ENCODE measurements at regions not wholly inside any gene's neighbourhood (a gene's known extent, or its start where the extent isn't known, plus 50 kb on each side); places are given as distances from the start of the nearest gene placed in this dataset.

DNA sequence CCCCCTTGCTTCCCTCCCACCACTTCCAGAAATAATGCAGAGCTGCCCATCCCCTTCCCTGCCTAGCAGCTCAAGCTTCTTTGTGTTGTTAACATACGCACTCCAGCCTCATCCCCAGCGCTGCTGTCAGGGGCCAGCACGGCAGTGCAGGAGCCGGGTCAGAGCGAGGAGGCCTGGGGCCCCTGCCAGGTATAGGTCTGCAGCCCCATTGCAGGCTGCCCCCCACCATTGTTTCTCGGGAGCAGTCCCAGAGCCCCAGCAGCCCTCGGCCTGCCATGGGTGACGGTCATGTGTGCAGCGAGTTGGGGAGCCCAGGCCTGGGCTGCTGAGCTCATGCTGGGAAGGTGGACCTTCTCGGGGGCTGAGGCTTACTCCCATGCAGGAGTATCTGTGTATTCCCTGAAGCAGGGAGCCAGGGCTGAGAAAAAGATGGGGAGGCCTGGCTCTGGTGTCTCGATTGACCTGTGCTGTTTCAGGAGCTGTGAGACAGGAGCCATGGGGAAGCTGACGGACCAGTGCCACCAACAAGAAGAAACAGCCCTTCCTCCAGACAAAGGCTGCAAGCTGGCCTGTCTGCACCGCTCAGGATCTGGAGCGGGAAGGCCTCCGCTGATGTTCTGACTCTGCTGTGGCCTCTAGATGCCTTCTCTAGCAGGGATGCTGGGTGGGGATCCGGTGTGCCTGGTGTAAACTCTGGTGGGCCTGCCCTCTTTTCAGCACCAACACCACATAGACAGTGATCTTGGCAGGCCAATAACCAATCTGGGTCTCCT is 220.5 kb upstream of the B3GAT1 start:
- no peak for TF ChIP-seq CTCF (IDR thresholded peaks at IDR 0.05)
- no peaks in the 10 kb centered on the region for H3K36me3 ChIP-seq
- H3K4me1 ChIP-seq: no peaks in the 10 kb centered on the region
- H3K27me3 ChIP-seq: peaks cover 0 to 90% (median 18%) of the 10 kb centered on the region in 7 donors
- no peak for DNase-seq
- H3K4me3 ChIP-seq: no peak overlapping the region
- H3K27ac ChIP-seq: no peak overlapping the region
- intact Hi-C loops (cut with DNase I): no loop called here
- WGBS, 2 donors: 71 to 73% methylated on average over 16 of the region's 16 CpGs
- H3K9me3 ChIP-seq: no peaks in the 10 kb centered on the region
- ATAC-seq: no peak

GRCh38 chr11:134630861-134631260 is 218.8 kb upstream of the B3GAT1 start:
- intact Hi-C loops (cut with DNase I): no loop called here
- Histone ChIP-seq H3K27me3 (peaks cover 0 to 90% (median 15%) of the 10 kb centered on the region in 7 donors), H3K27ac (no peak overlapping the region), H3K36me3 (no peaks in the 10 kb centered on the region), H3K4me1 (no peaks in the 10 kb centered on the region), H3K4me3 (no peak overlapping the region), H3K9me3 (no peaks in the 10 kb centered on the region)
- no peak for TF ChIP-seq CTCF (IDR thresholded peaks at IDR 0.05)
- 87 to 89% methylated on average over 13 of the region's 13 CpGs for WGBS, 2 donors
- ATAC-seq: no peak
- no peak for DNase-seq

DNA sequence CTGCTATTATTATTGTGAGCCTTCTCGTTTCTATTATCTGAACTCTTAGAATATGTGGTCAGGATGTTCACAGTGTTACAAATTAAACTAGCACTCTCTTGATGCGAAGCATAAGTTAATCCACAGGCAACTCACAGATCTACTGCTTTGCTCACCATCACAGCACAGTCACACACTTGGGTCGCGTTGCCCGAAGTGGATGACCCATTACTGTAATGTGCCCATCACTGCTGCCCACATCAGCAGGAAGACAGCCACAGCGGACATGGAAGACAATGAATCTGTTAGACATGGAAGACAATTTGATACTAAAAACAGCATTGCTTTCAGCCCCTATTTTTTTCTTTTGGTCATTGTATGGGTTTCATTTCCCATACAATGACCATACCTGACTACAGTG is 216.4 kb upstream of the B3GAT1 start:
- Histone ChIP-seq H3K27ac (no peak overlapping the region), H3K27me3 (peaks cover 0 to 95% (median 20%) of the 10 kb centered on the region in 7 donors), H3K4me1 (no peaks in the 10 kb centered on the region), H3K36me3 (no peaks in the 10 kb centered on the region), H3K9me3 (no peaks in the 10 kb centered on the region), H3K4me3 (no peak overlapping the region)
- WGBS, 2 donors: 90 to 92% methylated on average over 6 of the region's 6 CpGs
- TF ChIP-seq CTCF (IDR thresholded peaks at IDR 0.05): no peak
- ATAC-seq (no peak), DNase-seq (no peak)
- intact Hi-C loops (cut with DNase I): no loop called here

DNA sequence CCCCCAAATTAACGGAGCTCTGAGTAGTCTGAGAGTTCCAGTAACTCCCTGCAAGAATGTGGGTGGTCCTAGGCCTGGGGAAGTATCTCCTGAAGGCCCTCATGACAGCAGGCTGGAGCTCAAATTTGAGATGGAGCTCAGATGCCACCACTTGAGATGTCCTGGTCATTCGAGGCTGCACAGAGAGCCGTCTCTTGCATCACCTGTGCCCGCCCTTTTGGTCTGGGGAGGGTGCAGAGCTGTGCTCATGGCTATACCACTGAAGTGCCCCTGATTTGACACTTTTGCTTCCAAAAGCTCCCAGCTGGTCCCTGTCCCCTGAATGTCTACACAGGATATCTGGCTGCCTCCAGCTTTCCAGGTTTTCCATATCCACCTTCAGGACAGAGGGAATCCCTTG is 214.0 kb upstream of the B3GAT1 start:
- DNase-seq (no peak), ATAC-seq (no peak)
- Histone ChIP-seq H3K4me1 (no peaks in the 10 kb centered on the region), H3K4me3 (no peak overlapping the region), H3K9me3 (no peaks in the 10 kb centered on the region), H3K27me3 (peaks cover 0 to 98% (median 26%) of the 10 kb centered on the region in 7 donors), H3K27ac (no peak overlapping the region), H3K36me3 (no peaks in the 10 kb centered on the region)
- no peak for TF ChIP-seq CTCF (IDR thresholded peaks at IDR 0.05)
- WGBS, 2 donors: 66 to 68% methylated on average over 4 of the region's 4 CpGs
- intact Hi-C loops (cut with DNase I): no loop called here

Data from heart right ventricle (tissue), 16 donors.